ENCODE measurements at regions not wholly inside any gene's neighbourhood (a gene's known extent, or its start where the extent isn't known, plus 50 kb on each side); places are given as distances from the start of the nearest gene placed in this dataset.

DNA sequence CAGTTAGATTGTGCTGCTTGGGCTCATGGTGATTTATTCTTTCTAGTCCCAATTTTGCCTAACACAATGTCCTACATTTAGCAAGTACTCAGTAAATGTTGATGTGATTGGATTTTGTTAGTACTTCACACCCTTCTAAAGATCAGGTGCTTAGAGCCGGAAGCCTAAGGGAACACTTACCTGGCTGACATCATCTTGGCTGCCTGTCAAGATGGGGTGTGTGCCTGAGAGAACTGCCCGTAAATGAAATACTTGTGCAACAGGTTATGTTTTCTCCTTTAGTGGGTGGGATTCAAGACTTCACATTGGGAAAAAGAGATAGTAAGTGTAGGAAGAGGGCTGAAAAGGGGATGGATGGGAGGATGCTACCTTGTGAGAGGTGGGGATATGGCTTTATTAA, 75.5 kb upstream of the MACF1 start:
- DNase-seq (ENCODE audit: low spot score in 2 of 2), result no peak
- ATAC-seq, result no peak
- no peak overlapping the region for H3K27ac Mint-ChIP-seq
- H3K9me3 Mint-ChIP-seq, result no peaks in the 10 kb centered on the region
- H3K36me3 Mint-ChIP-seq, result no peaks in the 10 kb centered on the region

DNA sequence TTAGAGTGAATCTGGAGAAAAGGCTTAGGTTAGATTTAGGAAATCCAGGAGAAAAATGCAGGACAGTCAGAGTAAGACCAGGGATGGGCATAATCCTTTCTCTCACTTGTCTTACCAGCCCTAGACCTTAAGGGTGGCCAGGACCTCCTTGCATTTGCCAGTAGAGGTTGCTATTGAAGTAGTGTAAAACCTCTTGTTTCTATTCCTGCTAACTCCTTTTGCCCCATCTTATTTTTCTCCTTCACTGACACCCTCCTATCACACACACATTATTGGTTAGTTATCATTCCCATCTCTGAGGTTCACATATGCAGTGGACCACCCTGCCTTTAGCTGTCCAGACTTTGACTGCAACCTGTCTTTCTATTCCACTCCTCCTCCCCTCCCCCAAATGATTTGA, 75.0 kb upstream of the MACF1 start:
- DNase-seq (ENCODE audit: low spot score in 2 of 2), result no peak

GRCh38 chr1:39130325-39130724, 74.2 kb upstream of the MACF1 start:
- no peak overlapping the region for H3K27ac Mint-ChIP-seq
- no peaks in the 10 kb centered on the region for H3K36me3 Mint-ChIP-seq
- DNase-seq (ENCODE audit: low spot score in 2 of 2) (no peak), ATAC-seq (no peak)
- no peaks in the 10 kb centered on the region for H3K9me3 Mint-ChIP-seq

More for the DNA sequence above, 75.0 kb upstream of the MACF1 start:
- Mint-ChIP-seq H3K9me3 (no peaks in the 10 kb centered on the region), H3K27ac (no peak overlapping the region), H3K36me3 (no peaks in the 10 kb centered on the region)
- no peak for ATAC-seq

DNA sequence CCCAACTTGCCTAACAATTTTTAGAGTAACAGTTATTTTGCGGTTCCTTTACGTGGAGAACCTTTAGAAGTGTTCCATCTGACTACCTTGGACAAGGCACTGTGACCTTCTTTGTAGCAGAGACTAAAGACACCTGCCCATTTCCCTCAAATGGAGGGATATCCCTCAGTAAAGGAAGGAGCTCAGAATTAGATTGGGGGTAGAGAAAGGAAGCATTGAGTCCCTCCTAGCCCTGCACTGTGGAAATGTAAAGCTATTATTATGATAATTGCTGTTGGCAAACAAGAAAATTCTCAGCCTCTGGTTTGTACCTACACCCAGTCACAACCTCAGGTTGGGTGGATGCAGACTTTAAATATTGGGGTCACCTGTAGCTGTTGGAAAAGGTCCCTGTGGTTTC, 72.6 kb upstream of the MACF1 start:
- Mint-ChIP-seq H3K9me3 (no peaks in the 10 kb centered on the region), H3K36me3 (no peaks in the 10 kb centered on the region), H3K27ac (no peak overlapping the region)
- ATAC-seq (no peak), DNase-seq (ENCODE audit: low spot score in 2 of 2) (no peak)

DNA sequence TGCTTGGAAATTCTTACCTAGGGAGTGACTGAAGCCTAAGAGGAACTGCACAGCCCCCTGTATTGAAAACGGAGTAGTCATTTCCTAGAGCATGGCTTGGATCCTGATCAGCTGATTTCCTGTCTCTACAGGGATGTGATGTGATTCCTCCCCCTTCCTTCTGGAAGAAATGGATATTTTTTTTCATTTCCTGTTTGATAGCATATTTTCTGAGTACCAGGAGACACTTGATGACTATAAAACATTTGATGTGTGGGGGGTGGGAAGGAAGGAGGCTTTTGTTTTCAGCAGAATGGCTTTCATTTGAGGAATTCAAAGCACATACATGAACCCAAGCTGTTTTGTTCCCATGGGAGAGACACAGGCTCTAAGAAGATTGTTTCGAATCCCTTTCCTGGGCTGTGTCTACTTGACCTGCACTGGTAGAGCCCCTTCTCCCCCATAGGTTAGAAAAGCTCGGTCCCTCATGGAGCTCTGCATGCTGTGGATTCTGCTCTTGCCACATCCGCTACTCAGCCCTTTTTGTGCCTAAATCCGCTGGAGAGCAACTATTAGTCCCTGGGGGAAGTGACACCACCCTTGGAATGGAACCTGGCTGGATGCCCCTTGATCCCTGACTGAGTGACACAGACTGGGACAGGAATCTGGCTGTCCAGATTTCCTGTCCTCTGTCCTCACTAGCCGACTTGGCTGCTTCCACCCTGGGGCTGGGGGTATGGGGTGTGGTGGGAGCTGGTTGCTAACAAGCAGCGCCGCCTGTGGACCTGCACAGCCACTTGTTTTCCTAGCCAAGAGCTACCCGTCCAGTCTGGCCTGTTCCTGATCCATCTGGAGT, 71.8 kb upstream of the MACF1 start:
- ATAC-seq (no peak), DNase-seq (ENCODE audit: low spot score in 2 of 2) (no peak)
- no peak overlapping the region for H3K27ac Mint-ChIP-seq
- H3K36me3 Mint-ChIP-seq, result no peaks in the 10 kb centered on the region
- H3K9me3 Mint-ChIP-seq, result no peaks in the 10 kb centered on the region

DNA sequence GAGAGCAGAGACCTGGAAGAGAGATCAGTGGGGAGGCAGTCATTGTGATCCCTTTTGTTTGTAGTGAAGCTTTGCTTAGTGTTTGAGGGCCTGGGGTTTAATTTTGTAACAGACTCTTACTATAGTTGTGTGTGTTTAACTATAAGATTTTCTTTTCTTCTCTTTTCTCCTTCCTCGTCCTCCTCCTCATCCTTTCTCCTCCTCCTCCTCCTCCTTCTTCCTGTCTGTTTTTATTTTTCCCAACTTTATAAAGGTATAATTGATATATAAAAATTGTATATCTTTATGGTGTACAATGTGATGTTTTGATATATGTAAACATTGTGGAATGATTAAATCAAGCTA, 71.2 kb upstream of the MACF1 start:
- H3K9me3 Mint-ChIP-seq, result no peaks in the 10 kb centered on the region
- no peaks in the 10 kb centered on the region for H3K36me3 Mint-ChIP-seq
- DNase-seq (ENCODE audit: low spot score in 2 of 2) (no peak), ATAC-seq (no peak)
- H3K27ac Mint-ChIP-seq, result no peak overlapping the region

DNA sequence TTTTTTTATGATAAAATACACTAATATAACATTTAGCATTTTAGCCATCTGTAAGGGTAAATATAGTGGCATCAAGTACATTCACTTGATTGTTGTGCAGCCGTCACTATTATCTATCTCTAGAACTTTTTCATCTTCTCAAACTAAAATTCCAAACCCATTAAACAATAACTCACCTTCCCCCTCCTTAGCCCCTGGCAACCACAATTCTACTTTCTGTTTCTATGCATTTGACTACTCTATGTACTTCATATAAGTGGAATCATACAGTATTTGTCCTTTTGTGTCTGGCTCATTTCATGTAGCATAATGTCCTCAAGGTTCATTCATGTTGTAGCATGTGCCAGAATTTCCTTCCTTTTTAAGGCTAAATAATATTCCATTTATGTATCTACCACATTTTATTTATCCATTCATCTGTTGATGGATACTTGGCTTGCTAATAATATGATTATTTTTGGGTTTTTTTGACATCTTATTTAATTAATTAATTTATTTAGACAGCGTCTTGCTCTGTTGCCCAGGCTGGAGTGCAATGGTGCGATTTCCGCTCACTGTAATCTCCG, 69.6 kb upstream of the MACF1 start:
- Mint-ChIP-seq H3K36me3 (no peaks in the 10 kb centered on the region), H3K9me3 (no peaks in the 10 kb centered on the region), H3K27ac (no peak overlapping the region)
- DNase-seq (ENCODE audit: low spot score in 2 of 2) (no peak), ATAC-seq (no peak)

DNA sequence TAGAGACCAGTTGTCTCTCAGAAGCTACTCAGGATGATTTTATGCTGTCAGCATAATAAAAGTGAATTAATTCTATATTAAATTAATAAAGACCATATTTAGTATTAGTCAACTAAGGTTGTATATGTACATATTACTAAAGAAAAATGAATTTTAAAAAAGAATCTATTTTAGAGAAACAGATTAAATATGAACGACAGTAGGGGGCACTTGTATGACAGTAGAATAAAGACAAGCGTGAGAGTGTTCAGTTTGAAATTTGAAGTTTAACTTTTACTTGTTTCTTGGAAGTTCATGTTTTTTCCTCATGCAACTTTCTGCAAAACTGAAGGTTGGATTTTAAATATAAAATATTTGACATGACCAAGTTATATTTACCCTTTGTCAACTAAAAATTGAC, 67.9 kb upstream of the MACF1 start:
- ATAC-seq (no peak), DNase-seq (ENCODE audit: low spot score in 2 of 2) (no peak)
- H3K9me3 Mint-ChIP-seq, result no peaks in the 10 kb centered on the region
- no peak overlapping the region for H3K27ac Mint-ChIP-seq
- no peaks in the 10 kb centered on the region for H3K36me3 Mint-ChIP-seq

GRCh38 chr1:39139723-39140360, 64.7 kb upstream of the MACF1 start:
- Mint-ChIP-seq H3K9me3 (no peaks in the 10 kb centered on the region), H3K36me3 (no peaks in the 10 kb centered on the region)

DNA sequence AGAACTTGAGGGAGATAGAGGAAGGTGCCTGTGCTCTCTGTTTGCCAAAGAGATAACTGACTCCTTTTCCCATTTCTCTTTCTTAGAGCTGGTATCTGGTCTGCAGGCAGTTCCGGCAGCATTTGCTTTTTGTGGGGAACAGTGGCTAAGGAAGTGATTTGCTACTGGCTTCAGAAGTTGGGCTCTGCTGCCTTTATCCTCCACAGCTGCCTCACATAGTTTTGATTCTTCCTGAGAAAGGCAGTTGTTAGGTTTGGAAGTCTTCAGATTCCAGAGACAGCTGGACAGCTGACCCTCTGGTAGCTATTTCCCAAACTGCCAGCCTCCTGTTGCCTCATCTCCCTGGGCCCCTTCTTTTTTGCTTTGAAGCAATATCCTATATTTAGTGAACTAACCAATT, 62.6 kb upstream of the MACF1 start:
- Mint-ChIP-seq H3K27ac (no peak overlapping the region), H3K9me3 (no peaks in the 10 kb centered on the region), H3K36me3 (no peaks in the 10 kb centered on the region)
- DNase-seq (ENCODE audit: low spot score in 2 of 2), result no peak
- no peak for ATAC-seq

More at GRCh38 chr1:39139723-39140360, 64.7 kb upstream of the MACF1 start:
- no peak for DNase-seq (ENCODE audit: low spot score in 2 of 2)
- peak overlapping the region in 1 of 2 donors; percentile 84 for H3K27ac Mint-ChIP-seq
- no peak for ATAC-seq

DNA sequence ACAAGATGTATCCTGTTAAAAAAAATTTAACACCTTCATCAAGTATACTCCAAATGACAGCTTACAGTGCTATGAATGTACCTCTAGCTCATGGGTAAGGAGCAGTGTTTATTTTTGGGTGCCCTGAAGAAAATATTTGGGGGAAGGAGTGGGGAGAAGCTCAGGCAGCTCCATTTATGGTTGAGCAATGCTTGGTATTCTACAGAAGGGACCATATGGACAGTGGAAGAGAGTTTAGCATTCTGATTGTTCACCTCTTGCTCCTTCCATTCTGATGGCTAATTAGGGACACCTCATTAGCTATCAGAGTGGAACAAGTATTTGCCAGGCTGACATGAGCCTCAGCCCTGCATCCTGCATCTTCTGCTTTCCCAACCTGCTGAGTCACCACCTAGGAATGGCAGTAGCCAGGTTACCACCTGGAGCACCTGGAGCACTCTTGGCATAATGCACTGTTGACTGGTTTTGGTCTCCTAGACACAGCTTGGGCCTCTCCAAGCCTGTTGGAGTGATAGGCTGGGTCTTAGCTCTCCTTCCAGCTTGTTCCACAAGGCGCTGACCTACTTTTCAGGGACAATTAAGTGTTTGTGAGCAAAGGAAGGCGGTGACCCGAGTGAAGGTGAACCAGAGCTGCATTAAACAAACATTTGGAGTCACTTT, 62.0 kb upstream of the MACF1 start:
- H3K27ac Mint-ChIP-seq, result no peak overlapping the region

GRCh38 chr1:39144924-39145323, 59.6 kb upstream of the MACF1 start:
- H3K27ac Mint-ChIP-seq, result no peak overlapping the region
- no peaks in the 10 kb centered on the region for H3K9me3 Mint-ChIP-seq
- H3K36me3 Mint-ChIP-seq, result no peaks in the 10 kb centered on the region
- DNase-seq (ENCODE audit: low spot score in 2 of 2) (no peak), ATAC-seq (no peak)

More for the DNA sequence above, 62.0 kb upstream of the MACF1 start:
- no peak for ATAC-seq
- H3K9me3 Mint-ChIP-seq, result no peaks in the 10 kb centered on the region
- DNase-seq (ENCODE audit: low spot score in 2 of 2), result no peak
- H3K36me3 Mint-ChIP-seq, result no peaks in the 10 kb centered on the region

GRCh38 chr1:39145331-39145965, 59.0 kb upstream of the MACF1 start:
- Mint-ChIP-seq H3K36me3 (no peaks in the 10 kb centered on the region), H3K9me3 (no peaks in the 10 kb centered on the region), H3K27ac (no peak overlapping the region)
- ATAC-seq (no peak), DNase-seq (ENCODE audit: low spot score in 2 of 2) (no peak)

DNA sequence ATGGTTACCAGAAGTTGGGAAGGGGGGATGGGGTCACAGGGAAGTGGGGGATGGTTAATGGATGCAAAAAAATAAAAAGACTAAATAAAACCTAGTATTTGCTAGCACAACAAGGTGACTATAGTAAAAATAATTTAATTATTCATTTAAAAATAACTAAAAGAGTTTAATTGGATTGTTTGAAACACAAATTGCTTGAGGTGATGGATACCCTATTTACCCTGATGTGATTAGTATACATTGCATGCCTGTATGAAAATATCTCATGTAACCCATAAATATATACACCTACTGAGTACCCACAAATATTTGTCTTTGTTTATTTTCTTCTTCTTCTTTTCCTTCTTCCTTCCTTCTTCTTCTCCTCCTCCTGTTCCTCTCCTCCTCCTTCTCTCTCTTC, 57.8 kb upstream of the MACF1 start:
- no peak for ATAC-seq
- no peak for DNase-seq (ENCODE audit: low spot score in 2 of 2)
- no peaks in the 10 kb centered on the region for H3K9me3 Mint-ChIP-seq

DNA sequence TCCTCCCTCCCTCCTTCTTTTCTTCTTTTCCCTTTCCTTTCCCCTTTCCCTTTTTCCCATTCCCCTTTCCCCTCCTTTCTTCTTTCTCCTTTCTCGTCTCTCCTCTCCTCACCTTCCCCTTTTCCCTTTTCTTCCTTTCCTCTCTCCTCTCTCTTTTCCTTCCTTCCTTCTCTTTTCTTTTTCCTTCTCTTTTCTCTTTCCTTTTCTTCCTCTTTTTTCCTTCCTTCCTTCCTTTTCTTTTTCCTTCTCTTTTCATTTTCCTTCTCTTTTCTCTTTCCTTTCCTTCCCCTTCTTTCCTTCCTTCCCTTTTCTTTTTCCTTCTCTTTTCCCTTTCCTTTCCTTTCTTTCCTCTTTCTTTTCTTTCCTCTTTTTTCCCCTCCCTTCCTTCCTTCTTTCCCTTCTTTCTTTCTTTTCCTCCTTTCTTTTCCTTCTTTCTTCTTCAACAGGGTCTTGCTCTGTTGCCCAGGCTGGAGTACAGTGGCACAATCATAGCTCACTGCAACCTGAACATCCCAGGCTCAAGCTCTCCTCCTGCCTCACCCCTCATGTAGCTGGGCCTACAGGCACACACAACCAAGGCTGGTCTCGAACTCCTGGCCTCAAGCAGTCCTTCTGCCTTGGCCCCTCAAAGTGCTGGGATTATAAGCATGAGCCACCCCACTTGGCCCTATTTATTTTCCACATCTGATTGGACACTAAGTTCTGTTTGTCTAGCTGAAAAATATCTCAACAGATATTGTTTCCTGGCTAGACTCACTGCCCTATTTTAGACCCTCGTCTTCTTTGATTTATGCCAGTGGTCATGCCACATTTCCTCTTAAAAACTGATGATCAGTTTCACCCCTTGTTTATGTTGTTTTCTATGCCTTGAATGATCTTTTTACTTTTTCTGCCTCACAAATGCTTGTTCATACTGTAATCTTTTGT, 57.1 kb upstream of the MACF1 start:
- Mint-ChIP-seq H3K9me3 (no peaks in the 10 kb centered on the region), H3K36me3 (no peaks in the 10 kb centered on the region), H3K27ac (no peak overlapping the region)
- DNase-seq (ENCODE audit: low spot score in 2 of 2) (no peak), ATAC-seq (no peak)

More for the DNA sequence above, 57.8 kb upstream of the MACF1 start:
- Mint-ChIP-seq H3K27ac (no peak overlapping the region), H3K36me3 (no peaks in the 10 kb centered on the region)

GRCh38 chr1:39148942-39149341, 55.6 kb upstream of the MACF1 start:
- Mint-ChIP-seq H3K9me3 (no peaks in the 10 kb centered on the region), H3K36me3 (no peaks in the 10 kb centered on the region), H3K27ac (no peak overlapping the region)
- DNase-seq (ENCODE audit: low spot score in 2 of 2) (no peak), ATAC-seq (no peak)

All from activated naive CD4-positive, alpha-beta T cell treated with anti-CD3 and anti-CD28 coated beads, Interleukin-2, amount 50 U/mL, for 72 hours (primary cell).